GM23338 (cell line): ENCODE measurements at regions not wholly inside any gene's neighbourhood (a gene's known extent, or its start where the extent isn't known, plus 50 kb on each side); places are given as distances from the start of the nearest gene placed in this dataset.

ENCODE experiments used
- ATAC-seq: fragments of 200-7000 bp; cut with Tn5 transposase; 3 replicates; pipeline ENCODE4 v1.9.1; 2020
- DNase-seq: peaks from one replicate; pipeline ENCODE4 v3.0.0-alpha.2; 2015; ENCODE audit warnings: low spot score
- H2AFZ ChIP-seq: fragments of 200-600 bp; sonication (generic); 2 replicates; pipeline ENCODE4 v1.8.0; 2016; ENCODE audit warnings: antibody characterized with exemption, mild to moderate bottlenecking, moderate library complexity
- H3F3A ChIP-seq: fragments of 200-600 bp; sonication (generic); replicated peaks from 2 replicates; pipeline ENCODE4 v1.8.0; 2017; ENCODE audit warnings: antibody characterized with exemption, mixed run types, low read depth
- H3K27ac ChIP-seq: fragments of 200-600 bp; sonication (generic); 2 replicates; pipeline ENCODE4 v1.6.1; 2016; ENCODE audit warnings: low read depth
- H3K27me3 ChIP-seq: fragments of 200-600 bp; sonication (generic); 2 replicates; pipeline ENCODE4 v1.8.0; 2016; ENCODE audit warnings: mild to moderate bottlenecking, mixed run types, moderate library complexity; ENCODE audit not compliant: insufficient read depth
- H3K36me3 ChIP-seq: fragments of 200-600 bp; sonication (generic); 2 replicates; pipeline ENCODE4 v1.8.0; 2016; ENCODE audit warnings: mild to moderate bottlenecking; ENCODE audit not compliant: insufficient read depth
- H3K4me1 ChIP-seq: fragments of 200-600 bp; sonication (generic); 2 replicates; pipeline ENCODE4 v1.8.0; 2016; ENCODE audit warnings: mild to moderate bottlenecking, moderate library complexity; ENCODE audit not compliant: insufficient read depth
- H3K4me2 ChIP-seq: fragments of 200-600 bp; sonication (generic); 2 replicates; pipeline ENCODE4 v1.7.1; 2017; ENCODE audit warnings: mixed run types
- H3K4me3 ChIP-seq: fragments of 200-600 bp; sonication (generic); 2 replicates; pipeline ENCODE4 v1.6.1; 2016; ENCODE audit warnings: mixed run types
- H3K79me2 ChIP-seq: fragments of 200-600 bp; sonication (generic); replicated peaks from 2 replicates; pipeline ENCODE4 v1.8.0; 2017; ENCODE audit warnings: mild to moderate bottlenecking; ENCODE audit not compliant: insufficient read depth
- H3K9me2 ChIP-seq: fragments of 200-600 bp; sonication (generic); 2 replicates; pipeline ENCODE4 v1.8.0; 2017; ENCODE audit not compliant: insufficient read depth
- H4K20me1 ChIP-seq: fragments of 200-600 bp; sonication (generic); replicated peaks from 2 replicates; pipeline ENCODE4 v1.8.0; 2017; ENCODE audit warnings: mild to moderate bottlenecking; ENCODE audit not compliant: insufficient read depth
- H3K27ac Mint-ChIP-seq: 2 replicates; pipeline ENCODE4 v1.8.0; 2020; ENCODE audit warnings: inconsistent platforms, mild to moderate bottlenecking, moderate library complexity, mixed read lengths
- H3K27me3 Mint-ChIP-seq: 3 replicates; pipeline ENCODE4 v1.8.0; 2022; ENCODE audit warnings: low read depth, mild to moderate bottlenecking, moderate library complexity, mixed read lengths, inconsistent platforms; ENCODE audit not compliant: insufficient read depth, poor library complexity
- H3K36me3 Mint-ChIP-seq: 3 replicates; pipeline ENCODE4 v1.8.0; 2021; ENCODE audit warnings: low read depth, mild to moderate bottlenecking, inconsistent platforms, moderate library complexity, mixed read lengths
- H3K4me1 Mint-ChIP-seq: 3 replicates; pipeline ENCODE4 v1.8.0; 2020; ENCODE audit warnings: mild to moderate bottlenecking, inconsistent platforms, mixed read lengths
- H3K4me3 Mint-ChIP-seq: 3 replicates; pipeline ENCODE4 v1.8.0; 2021; ENCODE audit warnings: moderate library complexity, mild to moderate bottlenecking, inconsistent platforms, mixed read lengths
- H3K9me3 Mint-ChIP-seq: 3 replicates; pipeline ENCODE4 v1.8.0; 2020; ENCODE audit warnings: moderate library complexity, mild to moderate bottlenecking, inconsistent platforms, mixed read lengths
- CREB1 ChIP-seq: fragments of 250-450 bp; sonication (Bioruptor Pico); IDR thresholded peaks from 2 replicates; pipeline ENCODE4 v1.5.0; 2020; ENCODE audit warnings: low read depth, mild to moderate bottlenecking, moderate library complexity
- EZH2 ChIP-seq: fragments of 200-600 bp; sonication (generic); IDR thresholded peaks from one replicate; pipeline ENCODE4 v1.8.0; 2017; ENCODE audit warnings: antibody characterized with exemption, mild to moderate bottlenecking, low read depth; ENCODE audit not compliant: unreplicated experiment
- EZH2phosphoT487 ChIP-seq: fragments of 200-600 bp; sonication (generic); IDR thresholded peaks from one replicate; pipeline ENCODE4 v1.8.1; 2018; ENCODE audit warnings: antibody characterized with exemption; ENCODE audit not compliant: unreplicated experiment
- JUNB ChIP-seq: IDR thresholded peaks from one replicate; pipeline ENCODE4 v1.6.1; 2016; ENCODE audit warnings: antibody characterized with exemption; ENCODE audit not compliant: unreplicated experiment
- NANOG ChIP-seq: IDR thresholded peaks from 2 replicates; pipeline ENCODE4 v1.6.1; 2016; ENCODE audit warnings: antibody characterized with exemption, borderline replicate concordance
- POLR2AphosphoS5 ChIP-seq: IDR thresholded peaks from 2 replicates; pipeline ENCODE4 v1.6.1; 2016; ENCODE audit warnings: antibody characterized with exemption, low read depth
- STAT1 ChIP-seq: IDR thresholded peaks from one replicate; pipeline ENCODE4 v1.6.1; 2016; ENCODE audit warnings: antibody characterized with exemption; ENCODE audit not compliant: unreplicated experiment
- ZNF114 ChIP-seq: fragments of 250-450 bp; sonication (Bioruptor Pico); IDR thresholded peaks from 2 replicates; pipeline ENCODE4 v1.5.0; 2020; ENCODE audit warnings: mild to moderate bottlenecking, moderate library complexity
- ZNF331 ChIP-seq: fragments of 250-450 bp; sonication (Bioruptor Pico); IDR thresholded peaks from 2 replicates; pipeline ENCODE4 v1.5.0; 2020; ENCODE audit warnings: low read depth, mild to moderate bottlenecking, moderate library complexity
- TF ChIP-seq, protein P1 (sequence below), 2 experiments: fragments of 200-600 bp in 1 of 2; sonication (generic) in 1 of 2; conservative IDR thresholded peaks; 2 replicates each; pipeline versions ENCODE4 v1.5.1 to v1.6.1; 2016 to 2017; ENCODE audit warnings: antibody characterized with exemption in 2 of 2, low read depth in 2 of 2, mild to moderate bottlenecking in 2 of 2, moderate library complexity in 1 of 2
- TF ChIP-seq, protein P2 (sequence below): IDR thresholded peaks from 2 replicates; pipeline ENCODE4 v1.6.1; 2016; ENCODE audit warnings: antibody characterized with exemption
- TF ChIP-seq, protein P3 (sequence below): fragments of 250-450 bp; sonication (Bioruptor Pico); IDR thresholded peaks from 2 replicates; pipeline ENCODE4 v1.5.0; 2020; ENCODE audit warnings: mild to moderate bottlenecking, moderate library complexity
- TF ChIP-seq, protein P4 (sequence below): IDR thresholded peaks from one replicate; pipeline ENCODE4 v1.6.1; 2018; ENCODE audit warnings: antibody characterized with exemption; ENCODE audit not compliant: unreplicated experiment

DNA sequence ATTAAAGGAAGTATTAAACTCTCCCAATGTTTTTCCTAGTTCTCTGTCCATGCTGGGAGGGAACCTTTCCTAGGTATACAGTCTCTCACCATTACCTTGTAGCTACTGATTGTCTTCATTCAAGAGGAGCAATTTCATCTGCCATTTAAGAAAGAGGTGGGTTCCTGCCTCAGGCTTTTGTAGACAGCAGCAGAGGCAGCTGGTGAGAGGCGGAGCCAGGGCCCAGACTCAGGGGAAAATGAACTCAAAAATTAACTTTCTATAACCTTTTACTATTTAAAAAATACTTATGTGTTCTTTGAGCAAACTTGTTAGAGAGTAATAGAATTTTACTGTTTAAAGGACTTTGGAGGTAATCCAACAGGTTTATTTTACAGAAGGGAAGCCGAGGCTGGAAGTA lies 133.0 kb downstream of the SNX19 start:
- Mint-ChIP-seq H3K27ac (no peak overlapping the region), H3K4me1 (peaks cover 16% of the 10 kb centered on the region), H3K27me3 (no peaks in the 10 kb centered on the region), H3K36me3 (no peaks in the 10 kb centered on the region), H3K9me3 (no peaks in the 10 kb centered on the region), H3K4me3 (no peak overlapping the region)
- TF ChIP-seq STAT1 (no peak), JUNB (no peak), ZNF331 (CRISPR knock-in tag) (no peak), EZH2 (no peak), CREB1 (CRISPR knock-in tag) (no peak), NANOG (no peak), ZNF114 (no peak), EZH2phosphoT487 (no peak), POLR2AphosphoS5 (no peak)
- TF ChIP-seq, protein P1, sequence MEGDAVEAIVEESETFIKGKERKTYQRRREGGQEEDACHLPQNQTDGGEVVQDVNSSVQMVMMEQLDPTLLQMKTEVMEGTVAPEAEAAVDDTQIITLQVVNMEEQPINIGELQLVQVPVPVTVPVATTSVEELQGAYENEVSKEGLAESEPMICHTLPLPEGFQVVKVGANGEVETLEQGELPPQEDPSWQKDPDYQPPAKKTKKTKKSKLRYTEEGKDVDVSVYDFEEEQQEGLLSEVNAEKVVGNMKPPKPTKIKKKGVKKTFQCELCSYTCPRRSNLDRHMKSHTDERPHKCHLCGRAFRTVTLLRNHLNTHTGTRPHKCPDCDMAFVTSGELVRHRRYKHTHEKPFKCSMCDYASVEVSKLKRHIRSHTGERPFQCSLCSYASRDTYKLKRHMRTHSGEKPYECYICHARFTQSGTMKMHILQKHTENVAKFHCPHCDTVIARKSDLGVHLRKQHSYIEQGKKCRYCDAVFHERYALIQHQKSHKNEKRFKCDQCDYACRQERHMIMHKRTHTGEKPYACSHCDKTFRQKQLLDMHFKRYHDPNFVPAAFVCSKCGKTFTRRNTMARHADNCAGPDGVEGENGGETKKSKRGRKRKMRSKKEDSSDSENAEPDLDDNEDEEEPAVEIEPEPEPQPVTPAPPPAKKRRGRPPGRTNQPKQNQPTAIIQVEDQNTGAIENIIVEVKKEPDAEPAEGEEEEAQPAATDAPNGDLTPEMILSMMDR (conservative IDR thresholded peaks at IDR 0.05; ENCODE audit: low read depth in 2 of 2), result no peak
- TF ChIP-seq, protein P2, sequence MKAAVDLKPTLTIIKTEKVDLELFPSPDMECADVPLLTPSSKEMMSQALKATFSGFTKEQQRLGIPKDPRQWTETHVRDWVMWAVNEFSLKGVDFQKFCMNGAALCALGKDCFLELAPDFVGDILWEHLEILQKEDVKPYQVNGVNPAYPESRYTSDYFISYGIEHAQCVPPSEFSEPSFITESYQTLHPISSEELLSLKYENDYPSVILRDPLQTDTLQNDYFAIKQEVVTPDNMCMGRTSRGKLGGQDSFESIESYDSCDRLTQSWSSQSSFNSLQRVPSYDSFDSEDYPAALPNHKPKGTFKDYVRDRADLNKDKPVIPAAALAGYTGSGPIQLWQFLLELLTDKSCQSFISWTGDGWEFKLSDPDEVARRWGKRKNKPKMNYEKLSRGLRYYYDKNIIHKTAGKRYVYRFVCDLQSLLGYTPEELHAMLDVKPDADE, result no peak
- TF ChIP-seq, protein P3, sequence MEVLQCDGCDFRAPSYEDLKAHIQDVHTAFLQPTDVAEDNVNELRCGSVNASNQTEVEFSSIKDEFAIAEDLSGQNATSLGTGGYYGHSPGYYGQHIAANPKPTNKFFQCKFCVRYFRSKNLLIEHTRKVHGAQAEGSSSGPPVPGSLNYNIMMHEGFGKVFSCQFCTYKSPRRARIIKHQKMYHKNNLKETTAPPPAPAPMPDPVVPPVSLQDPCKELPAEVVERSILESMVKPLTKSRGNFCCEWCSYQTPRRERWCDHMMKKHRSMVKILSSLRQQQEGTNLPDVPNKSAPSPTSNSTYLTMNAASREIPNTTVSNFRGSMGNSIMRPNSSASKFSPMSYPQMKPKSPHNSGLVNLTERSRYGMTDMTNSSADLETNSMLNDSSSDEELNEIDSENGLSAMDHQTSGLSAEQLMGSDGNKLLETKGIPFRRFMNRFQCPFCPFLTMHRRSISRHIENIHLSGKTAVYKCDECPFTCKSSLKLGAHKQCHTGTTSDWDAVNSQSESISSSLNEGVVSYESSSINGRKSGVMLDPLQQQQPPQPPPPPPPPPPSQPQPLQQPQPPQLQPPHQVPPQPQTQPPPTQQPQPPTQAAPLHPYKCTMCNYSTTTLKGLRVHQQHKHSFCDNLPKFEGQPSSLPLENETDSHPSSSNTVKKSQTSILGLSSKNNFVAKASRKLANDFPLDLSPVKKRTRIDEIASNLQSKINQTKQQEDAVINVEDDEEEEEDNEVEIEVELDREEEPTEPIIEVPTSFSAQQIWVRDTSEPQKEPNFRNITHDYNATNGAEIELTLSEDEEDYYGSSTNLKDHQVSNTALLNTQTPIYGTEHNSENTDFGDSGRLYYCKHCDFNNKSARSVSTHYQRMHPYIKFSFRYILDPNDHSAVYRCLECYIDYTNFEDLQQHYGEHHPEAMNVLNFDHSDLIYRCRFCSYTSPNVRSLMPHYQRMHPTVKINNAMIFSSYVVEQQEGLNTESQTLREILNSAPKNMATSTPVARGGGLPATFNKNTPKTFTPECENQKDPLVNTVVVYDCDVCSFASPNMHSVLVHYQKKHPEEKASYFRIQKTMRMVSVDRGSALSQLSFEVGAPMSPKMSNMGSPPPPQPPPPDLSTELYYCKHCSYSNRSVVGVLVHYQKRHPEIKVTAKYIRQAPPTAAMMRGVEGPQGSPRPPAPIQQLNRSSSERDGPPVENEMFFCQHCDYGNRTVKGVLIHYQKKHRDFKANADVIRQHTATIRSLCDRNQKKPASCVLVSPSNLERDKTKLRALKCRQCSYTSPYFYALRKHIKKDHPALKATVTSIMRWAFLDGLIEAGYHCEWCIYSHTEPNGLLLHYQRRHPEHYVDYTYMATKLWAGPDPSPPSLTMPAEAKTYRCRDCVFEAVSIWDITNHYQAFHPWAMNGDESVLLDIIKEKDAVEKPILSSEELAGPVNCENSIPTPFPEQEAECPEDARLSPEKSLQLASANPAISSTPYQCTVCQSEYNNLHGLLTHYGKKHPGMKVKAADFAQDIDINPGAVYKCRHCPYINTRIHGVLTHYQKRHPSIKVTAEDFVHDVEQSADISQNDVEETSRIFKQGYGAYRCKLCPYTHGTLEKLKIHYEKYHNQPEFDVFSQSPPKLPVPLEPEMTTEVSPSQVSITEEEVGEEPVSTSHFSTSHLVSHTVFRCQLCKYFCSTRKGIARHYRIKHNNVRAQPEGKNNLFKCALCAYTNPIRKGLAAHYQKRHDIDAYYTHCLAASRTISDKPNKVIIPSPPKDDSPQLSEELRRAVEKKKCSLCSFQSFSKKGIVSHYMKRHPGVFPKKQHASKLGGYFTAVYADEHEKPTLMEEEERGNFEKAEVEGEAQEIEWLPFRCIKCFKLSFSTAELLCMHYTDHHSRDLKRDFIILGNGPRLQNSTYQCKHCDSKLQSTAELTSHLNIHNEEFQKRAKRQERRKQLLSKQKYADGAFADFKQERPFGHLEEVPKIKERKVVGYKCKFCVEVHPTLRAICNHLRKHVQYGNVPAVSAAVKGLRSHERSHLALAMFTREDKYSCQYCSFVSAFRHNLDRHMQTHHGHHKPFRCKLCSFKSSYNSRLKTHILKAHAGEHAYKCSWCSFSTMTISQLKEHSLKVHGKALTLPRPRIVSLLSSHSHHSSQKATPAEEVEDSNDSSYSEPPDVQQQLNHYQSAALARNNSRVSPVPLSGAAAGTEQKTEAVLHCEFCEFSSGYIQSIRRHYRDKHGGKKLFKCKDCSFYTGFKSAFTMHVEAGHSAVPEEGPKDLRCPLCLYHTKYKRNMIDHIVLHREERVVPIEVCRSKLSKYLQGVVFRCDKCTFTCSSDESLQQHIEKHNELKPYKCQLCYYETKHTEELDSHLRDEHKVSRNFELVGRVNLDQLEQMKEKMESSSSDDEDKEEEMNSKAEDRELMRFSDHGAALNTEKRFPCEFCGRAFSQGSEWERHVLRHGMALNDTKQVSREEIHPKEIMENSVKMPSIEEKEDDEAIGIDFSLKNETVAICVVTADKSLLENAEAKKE (CRISPR knock-in tag), result no peak
- TF ChIP-seq, protein P4, sequence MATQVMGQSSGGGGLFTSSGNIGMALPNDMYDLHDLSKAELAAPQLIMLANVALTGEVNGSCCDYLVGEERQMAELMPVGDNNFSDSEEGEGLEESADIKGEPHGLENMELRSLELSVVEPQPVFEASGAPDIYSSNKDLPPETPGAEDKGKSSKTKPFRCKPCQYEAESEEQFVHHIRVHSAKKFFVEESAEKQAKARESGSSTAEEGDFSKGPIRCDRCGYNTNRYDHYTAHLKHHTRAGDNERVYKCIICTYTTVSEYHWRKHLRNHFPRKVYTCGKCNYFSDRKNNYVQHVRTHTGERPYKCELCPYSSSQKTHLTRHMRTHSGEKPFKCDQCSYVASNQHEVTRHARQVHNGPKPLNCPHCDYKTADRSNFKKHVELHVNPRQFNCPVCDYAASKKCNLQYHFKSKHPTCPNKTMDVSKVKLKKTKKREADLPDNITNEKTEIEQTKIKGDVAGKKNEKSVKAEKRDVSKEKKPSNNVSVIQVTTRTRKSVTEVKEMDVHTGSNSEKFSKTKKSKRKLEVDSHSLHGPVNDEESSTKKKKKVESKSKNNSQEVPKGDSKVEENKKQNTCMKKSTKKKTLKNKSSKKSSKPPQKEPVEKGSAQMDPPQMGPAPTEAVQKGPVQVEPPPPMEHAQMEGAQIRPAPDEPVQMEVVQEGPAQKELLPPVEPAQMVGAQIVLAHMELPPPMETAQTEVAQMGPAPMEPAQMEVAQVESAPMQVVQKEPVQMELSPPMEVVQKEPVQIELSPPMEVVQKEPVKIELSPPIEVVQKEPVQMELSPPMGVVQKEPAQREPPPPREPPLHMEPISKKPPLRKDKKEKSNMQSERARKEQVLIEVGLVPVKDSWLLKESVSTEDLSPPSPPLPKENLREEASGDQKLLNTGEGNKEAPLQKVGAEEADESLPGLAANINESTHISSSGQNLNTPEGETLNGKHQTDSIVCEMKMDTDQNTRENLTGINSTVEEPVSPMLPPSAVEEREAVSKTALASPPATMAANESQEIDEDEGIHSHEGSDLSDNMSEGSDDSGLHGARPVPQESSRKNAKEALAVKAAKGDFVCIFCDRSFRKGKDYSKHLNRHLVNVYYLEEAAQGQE, result no peak
- Histone ChIP-seq H3K36me3 (no peaks in the 10 kb centered on the region), H3F3A (no peaks in the 10 kb centered on the region), H3K4me1 (peaks cover 22% of the 10 kb centered on the region), H2AFZ (peak overlapping the region; percentile 85; the same call in 1 of the 2 replicates), H3K9me2 (no peaks in the 10 kb centered on the region; the same call in 1 of the 2 replicates), H4K20me1 (no peaks in the 10 kb centered on the region), H3K79me2 (no peaks in the 10 kb centered on the region), H3K27me3 (no peaks in the 10 kb centered on the region), H3K4me2 (0 out of 2 replicates have a peak overlapping the region, but pooled peaks have one; percentile 48), H3K4me3 (no peak overlapping the region), H3K27ac (no peak overlapping the region)
- DNase-seq (no peak), ATAC-seq (no peak; the same call in 2 of the 3 replicates)
